ENCODE measurements at regions not wholly inside any gene's neighbourhood (a gene's known extent, or its start where the extent isn't known, plus 50 kb on each side); places are given as distances from the start of the nearest gene placed in this dataset.

DNA sequence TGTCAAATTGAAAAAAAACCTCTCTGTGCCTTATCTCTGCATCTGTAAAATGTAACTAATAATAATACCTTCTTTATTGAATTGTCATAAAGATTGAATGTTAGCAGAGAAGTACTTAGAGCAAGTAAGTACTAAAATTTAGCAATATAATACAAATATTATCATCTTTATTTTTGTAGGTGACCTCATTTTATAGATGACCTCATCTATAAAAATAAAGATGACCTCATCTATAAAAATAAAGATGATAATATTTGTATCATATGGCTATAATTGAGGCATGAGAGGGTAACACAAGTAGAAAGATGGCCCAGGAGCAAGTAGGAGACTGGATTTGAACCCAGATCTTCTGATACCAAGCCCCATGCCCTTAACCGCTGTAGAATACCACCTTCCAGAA, 193.2 kb upstream of the FOXD3 start:
- Histone ChIP-seq H3K4me1 (no peaks in the 10 kb centered on the region), H3K27me3 (no peaks in the 10 kb centered on the region), H3K27ac (no peak overlapping the region), H3K4me3 (no peak overlapping the region), H3K9me3 (no peaks in the 10 kb centered on the region), H3K36me3 (no peaks in the 10 kb centered on the region)
- in situ Hi-C loops (cut with MboI; ENCODE audit: low sequenced_read_pairs in 4 of 4) = no loop called here
- intact Hi-C loops (cut with DNase I; ENCODE audit: low total_unique reads) = no loop called here
- DNase-seq (no peak), ATAC-seq (no peak)
- TF ChIP-seq POLR2A (IDR thresholded peaks at IDR 0.05) = no peak
- TF ChIP-seq, protein P1, sequence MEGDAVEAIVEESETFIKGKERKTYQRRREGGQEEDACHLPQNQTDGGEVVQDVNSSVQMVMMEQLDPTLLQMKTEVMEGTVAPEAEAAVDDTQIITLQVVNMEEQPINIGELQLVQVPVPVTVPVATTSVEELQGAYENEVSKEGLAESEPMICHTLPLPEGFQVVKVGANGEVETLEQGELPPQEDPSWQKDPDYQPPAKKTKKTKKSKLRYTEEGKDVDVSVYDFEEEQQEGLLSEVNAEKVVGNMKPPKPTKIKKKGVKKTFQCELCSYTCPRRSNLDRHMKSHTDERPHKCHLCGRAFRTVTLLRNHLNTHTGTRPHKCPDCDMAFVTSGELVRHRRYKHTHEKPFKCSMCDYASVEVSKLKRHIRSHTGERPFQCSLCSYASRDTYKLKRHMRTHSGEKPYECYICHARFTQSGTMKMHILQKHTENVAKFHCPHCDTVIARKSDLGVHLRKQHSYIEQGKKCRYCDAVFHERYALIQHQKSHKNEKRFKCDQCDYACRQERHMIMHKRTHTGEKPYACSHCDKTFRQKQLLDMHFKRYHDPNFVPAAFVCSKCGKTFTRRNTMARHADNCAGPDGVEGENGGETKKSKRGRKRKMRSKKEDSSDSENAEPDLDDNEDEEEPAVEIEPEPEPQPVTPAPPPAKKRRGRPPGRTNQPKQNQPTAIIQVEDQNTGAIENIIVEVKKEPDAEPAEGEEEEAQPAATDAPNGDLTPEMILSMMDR (IDR thresholded peaks at IDR 0.05 in 4 of 5, conservative IDR thresholded peaks at IDR 0.05 in 1 of 5) = no peak

- intact Hi-C loops (cut with DNase I; ENCODE audit: low total_unique reads) = no loop called here
- no peaks in the 10 kb centered on the region for H3K4me1 ChIP-seq
- H3K9me3 ChIP-seq = no peaks in the 10 kb centered on the region
- no peak for TF ChIP-seq POLR2A (IDR thresholded peaks at IDR 0.05)
- TF ChIP-seq, protein P1 (IDR thresholded peaks at IDR 0.05 in 4 of 5, conservative IDR thresholded peaks at IDR 0.05 in 1 of 5) = no peak
- no peaks in the 10 kb centered on the region for H3K36me3 ChIP-seq
- H3K4me3 ChIP-seq = no peak overlapping the region
- DNase-seq (no peak), ATAC-seq (no peak)
- H3K27me3 ChIP-seq = no peaks in the 10 kb centered on the region
- H3K27ac ChIP-seq = no peak overlapping the region
- in situ Hi-C loops (cut with MboI; ENCODE audit: low sequenced_read_pairs in 4 of 4) = no loop called here
Observed at GRCh38 chr1:63129855-63130254, 192.5 kb upstream of the FOXD3 start.

GRCh38 chr1:63134501-63135173, 187.7 kb upstream of the FOXD3 start:
- H3K36me3 ChIP-seq = no peaks in the 10 kb centered on the region
- TF ChIP-seq POLR2A (IDR thresholded peaks at IDR 0.05) = no peak
- TF ChIP-seq, protein P1 (IDR thresholded peaks at IDR 0.05 in 4 of 5, conservative IDR thresholded peaks at IDR 0.05 in 1 of 5) = no peak
- H3K27ac ChIP-seq = no peak overlapping the region
- in situ Hi-C loops (cut with MboI; ENCODE audit: low sequenced_read_pairs in 4 of 4) (no loop called here), intact Hi-C loops (cut with DNase I; ENCODE audit: low total_unique reads) (no loop called here)
- no peaks in the 10 kb centered on the region for H3K9me3 ChIP-seq
- DNase-seq = no peak
- no peak overlapping the region for H3K4me3 ChIP-seq
- no peak for ATAC-seq
- H3K27me3 ChIP-seq = no peaks in the 10 kb centered on the region
- H3K4me1 ChIP-seq = no peaks in the 10 kb centered on the region

GRCh38 chr1:63135174-63135512, 187.2 kb upstream of the FOXD3 start:
- ATAC-seq (no peak), DNase-seq (no peak)
- intact Hi-C loops (cut with DNase I; ENCODE audit: low total_unique reads) = no loop called here
- Histone ChIP-seq H3K9me3 (no peaks in the 10 kb centered on the region), H3K4me3 (no peak overlapping the region), H3K27me3 (no peaks in the 10 kb centered on the region), H3K4me1 (no peaks in the 10 kb centered on the region), H3K27ac (no peak overlapping the region), H3K36me3 (no peaks in the 10 kb centered on the region)
- TF ChIP-seq, protein P1 (IDR thresholded peaks at IDR 0.05 in 4 of 5, conservative IDR thresholded peaks at IDR 0.05 in 1 of 5) = no peak
- no peak for TF ChIP-seq POLR2A (IDR thresholded peaks at IDR 0.05)
- in situ Hi-C loops (cut with MboI; ENCODE audit: low sequenced_read_pairs in 4 of 4) = no loop called here

GRCh38 chr1:63135801-63136200, 186.6 kb upstream of the FOXD3 start:
- H3K27me3 ChIP-seq = no peaks in the 10 kb centered on the region
- H3K27ac ChIP-seq = no peak overlapping the region
- no peaks in the 10 kb centered on the region for H3K36me3 ChIP-seq
- in situ Hi-C loops (cut with MboI; ENCODE audit: low sequenced_read_pairs in 4 of 4) (no loop called here), intact Hi-C loops (cut with DNase I; ENCODE audit: low total_unique reads) (no loop called here)
- DNase-seq = no peak
- TF ChIP-seq, protein P1 (IDR thresholded peaks at IDR 0.05 in 4 of 5, conservative IDR thresholded peaks at IDR 0.05 in 1 of 5) = no peak
- no peak for TF ChIP-seq POLR2A (IDR thresholded peaks at IDR 0.05)
- no peaks in the 10 kb centered on the region for H3K4me1 ChIP-seq
- no peaks in the 10 kb centered on the region for H3K9me3 ChIP-seq
- ATAC-seq = no peak
- no peak overlapping the region for H3K4me3 ChIP-seq

Data from gastrocnemius medialis (tissue), 4 donors.